Coronary artery (tissue), 2 donors: ENCODE measurements at regions not wholly inside any gene's neighbourhood (a gene's known extent, or its start where the extent isn't known, plus 50 kb on each side); places are given as distances from the start of the nearest gene placed in this dataset.
"Not testable (repeated sequence)": the region's sequence is repeated elsewhere in the genome, so short reads cannot be mapped to it uniquely, and the experiment has no call there.

ENCODE experiments used
- DNase-seq: peaks from one replicate; pipeline ENCODE4 v3.0.0-alpha.2; 2017; ENCODE audit warnings: low spot score
- H3K27ac ChIP-seq, 2 donors: fragments of 200-600 bp; sonication (generic); one replicate each; pipeline ENCODE4 v1.5.1; 2016 to 2019
- H3K4me3 ChIP-seq: fragments of 200-600 bp; sonication (generic); 2 replicates; pipeline ENCODE4 v1.5.1; 2016; ENCODE audit warnings: mild to moderate bottlenecking, moderate library complexity
- TF ChIP-seq, protein P1 (sequence below): fragments of 200-600 bp; sonication (generic); IDR thresholded peaks from one replicate; pipeline ENCODE4 v1.5.1; 2019; ENCODE audit warnings: antibody characterized with exemption

- no peak for DNase-seq
- Histone ChIP-seq H3K4me3 (no peak overlapping the region), H3K27ac (no peak overlapping the region)
- TF ChIP-seq, protein P1, sequence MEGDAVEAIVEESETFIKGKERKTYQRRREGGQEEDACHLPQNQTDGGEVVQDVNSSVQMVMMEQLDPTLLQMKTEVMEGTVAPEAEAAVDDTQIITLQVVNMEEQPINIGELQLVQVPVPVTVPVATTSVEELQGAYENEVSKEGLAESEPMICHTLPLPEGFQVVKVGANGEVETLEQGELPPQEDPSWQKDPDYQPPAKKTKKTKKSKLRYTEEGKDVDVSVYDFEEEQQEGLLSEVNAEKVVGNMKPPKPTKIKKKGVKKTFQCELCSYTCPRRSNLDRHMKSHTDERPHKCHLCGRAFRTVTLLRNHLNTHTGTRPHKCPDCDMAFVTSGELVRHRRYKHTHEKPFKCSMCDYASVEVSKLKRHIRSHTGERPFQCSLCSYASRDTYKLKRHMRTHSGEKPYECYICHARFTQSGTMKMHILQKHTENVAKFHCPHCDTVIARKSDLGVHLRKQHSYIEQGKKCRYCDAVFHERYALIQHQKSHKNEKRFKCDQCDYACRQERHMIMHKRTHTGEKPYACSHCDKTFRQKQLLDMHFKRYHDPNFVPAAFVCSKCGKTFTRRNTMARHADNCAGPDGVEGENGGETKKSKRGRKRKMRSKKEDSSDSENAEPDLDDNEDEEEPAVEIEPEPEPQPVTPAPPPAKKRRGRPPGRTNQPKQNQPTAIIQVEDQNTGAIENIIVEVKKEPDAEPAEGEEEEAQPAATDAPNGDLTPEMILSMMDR = no peak
These were observed 295.5 kb downstream of the SLC7A11 start for GRCh38 chr4:137946453-137947174.

DNA sequence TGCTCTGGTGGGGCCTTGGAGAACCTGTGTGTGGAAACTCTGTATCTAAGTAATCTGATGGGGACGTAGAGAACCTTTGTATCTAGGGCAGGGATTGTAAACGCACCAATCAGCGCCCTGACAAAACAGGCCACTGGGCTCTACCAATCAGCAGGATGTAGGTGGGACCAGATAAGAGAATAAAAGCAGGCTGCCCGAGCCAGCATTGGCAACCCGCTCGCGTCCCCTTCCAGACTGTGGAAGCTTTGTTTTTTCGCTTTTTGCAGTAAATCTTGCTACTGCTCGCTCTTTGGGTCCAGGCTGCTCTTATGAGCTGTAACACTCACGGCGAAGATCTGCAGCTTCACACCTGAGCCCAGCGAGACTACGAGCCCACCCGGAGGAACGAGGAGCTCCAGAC, 299.3 kb downstream of the SLC7A11 start:
- H3K27ac ChIP-seq, DNase-seq, H3K4me3 ChIP-seq: not testable (repeated sequence)

- not testable (repeated sequence) for H3K27ac ChIP-seq, H3K4me3 ChIP-seq, DNase-seq
These were observed 300.1 kb downstream of the SLC7A11 start for GRCh38 chr4:137942015-137942515.

GRCh38 chr4:137934911-137935310, 307.2 kb downstream of the SLC7A11 start:
- TF ChIP-seq, protein P1 = no peak
- Histone ChIP-seq H3K4me3 (no peak overlapping the region), H3K27ac (no peak overlapping the region)
- no peak for DNase-seq

DNA sequence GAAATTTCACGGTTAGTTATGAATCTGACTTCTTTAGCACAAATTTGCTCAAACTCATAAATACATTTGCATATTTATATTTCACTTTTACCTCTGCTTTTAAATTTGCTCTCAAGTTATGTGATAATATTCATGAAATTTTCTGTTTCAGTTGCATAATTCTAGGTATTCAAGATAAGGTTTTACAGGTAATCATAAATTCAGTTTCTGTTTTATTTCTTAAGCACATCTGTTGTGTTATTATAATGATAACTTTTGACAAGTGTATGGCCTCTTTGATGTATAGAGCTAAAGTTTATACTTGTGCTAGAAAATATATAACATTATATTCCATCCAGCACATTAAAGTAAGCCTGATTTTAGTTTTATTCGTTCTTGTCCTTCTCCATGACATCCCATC, 308.1 kb downstream of the SLC7A11 start:
- Histone ChIP-seq H3K27ac (no peak overlapping the region), H3K4me3 (no peak overlapping the region)
- no peak for DNase-seq
- TF ChIP-seq, protein P1 = no peak

DNA sequence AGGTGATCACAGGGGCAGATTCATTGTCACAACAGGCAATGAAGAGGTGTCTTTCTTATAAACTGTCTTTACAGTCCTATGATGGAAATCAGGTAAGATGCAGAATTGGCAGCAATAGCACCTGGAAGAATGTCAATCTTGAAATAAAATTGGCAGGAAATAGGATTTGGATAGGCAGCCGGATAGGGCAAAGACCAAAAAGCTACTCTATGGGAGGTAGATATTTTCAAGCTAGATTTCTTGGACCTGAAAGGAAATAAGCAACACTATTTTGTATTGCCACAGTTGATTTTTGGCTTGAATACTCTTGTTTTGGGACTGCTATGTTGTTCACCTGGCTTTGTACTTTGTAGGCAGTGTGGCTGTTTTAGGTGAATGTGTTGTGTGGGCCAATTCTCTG, 314.2 kb downstream of the SLC7A11 start:
- TF ChIP-seq, protein P1 = no peak
- no peak for DNase-seq
- Histone ChIP-seq H3K4me3 (no peak overlapping the region), H3K27ac (no peak overlapping the region)

- no peak for DNase-seq
- TF ChIP-seq, protein P1 = no peak
- Histone ChIP-seq H3K4me3 (no peak overlapping the region), H3K27ac (no peak overlapping the region)
These were observed 318.7 kb downstream of the SLC7A11 start for GRCh38 chr4:137923494-137923893.

DNA sequence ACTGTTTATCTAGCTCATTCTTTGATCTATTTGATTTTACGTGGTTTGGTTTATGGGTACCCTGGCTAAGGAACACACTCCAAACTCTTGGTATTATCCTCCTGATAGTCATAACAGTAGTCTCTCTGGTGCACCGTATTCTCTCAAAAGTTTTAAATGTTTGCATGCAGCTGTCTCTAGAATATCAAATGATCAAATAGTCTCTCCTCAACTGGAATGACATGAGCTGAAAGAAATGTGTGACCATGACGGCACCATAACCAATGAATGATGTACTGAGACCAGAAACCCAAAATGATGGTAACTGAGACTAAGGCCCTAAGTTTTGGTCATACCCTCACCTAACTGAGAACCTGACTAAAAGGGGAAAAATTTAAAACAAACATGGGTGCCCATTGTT, 319.4 kb downstream of the SLC7A11 start:
- TF ChIP-seq, protein P1 = no peak

More for the DNA sequence above, 319.4 kb downstream of the SLC7A11 start:
- H3K4me3 ChIP-seq = no peak overlapping the region
- H3K27ac ChIP-seq = no peak overlapping the region
- DNase-seq = no peak
